DMS53 treated with DMSO at 0.1 percent for 48 hours (cell line): ENCODE measurements at regions not wholly inside any gene's neighbourhood (a gene's known extent, or its start where the extent isn't known, plus 50 kb on each side); places are given as distances from the start of the nearest gene placed in this dataset.

Experiments used
- DNase-seq: peaks from one replicate; lab custom pipeline; 2025; ENCODE audit not compliant: unreplicated experiment; lab: John Stamatoyannopoulos, UW

- DNase-seq, result peak; percentile 42
These were observed 808.2 kb downstream of the BRINP1 start for GRCh38 chr9:118561051-118561450.

GRCh38 chr9:118563677-118564076, 805.6 kb downstream of the BRINP1 start:
- no peak for DNase-seq

GRCh38 chr9:118567861-118568260, 801.4 kb downstream of the BRINP1 start:
- DNase-seq, result no peak

GRCh38 chr9:118568704-118569103, 800.5 kb downstream of the BRINP1 start:
- no peak for DNase-seq

GRCh38 chr9:118569148-118569547, 800.1 kb downstream of the BRINP1 start:
- no peak for DNase-seq

- DNase-seq, result no peak
These were observed 799.2 kb downstream of the BRINP1 start for GRCh38 chr9:118570066-118570465.

- DNase-seq, result no peak
These were observed 793.7 kb downstream of the BRINP1 start for GRCh38 chr9:118575341-118576070.

- no peak for DNase-seq
These were observed 792.1 kb downstream of the BRINP1 start for GRCh38 chr9:118577121-118577520.

- DNase-seq, result no peak
These were observed 790.8 kb downstream of the BRINP1 start for GRCh38 chr9:118578467-118578866.

- DNase-seq, result no peak
These were observed 785.8 kb downstream of the BRINP1 start for GRCh38 chr9:118583414-118583813.

- DNase-seq, result no peak
These were observed 782.3 kb downstream of the BRINP1 start for GRCh38 chr9:118586978-118587377.

- no peak for DNase-seq
These were observed 774.8 kb downstream of the BRINP1 start for GRCh38 chr9:118594428-118594827.

GRCh38 chr9:118595719-118596305, 773.4 kb downstream of the BRINP1 start:
- DNase-seq, result peak; percentile 64

- no peak for DNase-seq
These were observed 772.7 kb downstream of the BRINP1 start for GRCh38 chr9:118596374-118597015.

GRCh38 chr9:118606668-118607067, 762.6 kb downstream of the BRINP1 start:
- no peak for DNase-seq

GRCh38 chr9:118609355-118610044, 759.7 kb downstream of the BRINP1 start:
- DNase-seq, result peak; percentile 42

- DNase-seq, result no peak
These were observed 757.0 kb downstream of the BRINP1 start for GRCh38 chr9:118612201-118612600.

GRCh38 chr9:118613996-118614395, 755.2 kb downstream of the BRINP1 start:
- no peak for DNase-seq

- no peak for DNase-seq
These were observed 751.2 kb downstream of the BRINP1 start for GRCh38 chr9:118618084-118618483.

GRCh38 chr9:118618849-118619248, 750.4 kb downstream of the BRINP1 start:
- no peak for DNase-seq

GRCh38 chr9:118624608-118625007, 744.6 kb downstream of the BRINP1 start:
- no peak for DNase-seq

- DNase-seq, result no peak
These were observed 739.2 kb downstream of the BRINP1 start for GRCh38 chr9:118630079-118630478.
